Liver (tissue), 3 donors: ENCODE measurements at regions not wholly inside any gene's neighbourhood (a gene's known extent, or its start where the extent isn't known, plus 50 kb on each side); places are given as distances from the start of the nearest gene placed in this dataset.

Source experiments
- ATF3 ChIP-seq: IDR thresholded peaks from 2 replicates; pipeline ENCODE4 v1.6.1; 2016; ENCODE audit warnings: antibody characterized with exemption
- CTCF ChIP-seq: fragments of 150-350 bp; IDR thresholded peaks from 2 replicates; pipeline ENCODE4 v1.5.1; 2017; ENCODE audit warnings: improper control_type of control experiment, low read depth, low read length; ENCODE audit not compliant: missing input control
- EGR1 ChIP-seq, 2 donors: IDR thresholded peaks; 2 replicates each; pipeline ENCODE4 v1.6.1; 2016 to 2018; ENCODE audit warnings: antibody characterized with exemption in 2 of 2, low read depth in 2 of 2
- GABPA ChIP-seq, 2 donors: IDR thresholded peaks in 1 of 2; conservative IDR thresholded peaks in 1 of 2; 2 replicates each; pipeline ENCODE4 v1.6.1; 2016; ENCODE audit warnings: antibody characterized with exemption in 2 of 2, mild to moderate bottlenecking in 1 of 2, moderate library complexity in 1 of 2
- JUND ChIP-seq, 2 donors: IDR thresholded peaks; 2 replicates each; pipeline ENCODE4 v1.6.1; 2016; ENCODE audit warnings: antibody characterized with exemption in 2 of 2
- MAX ChIP-seq: IDR thresholded peaks from 2 replicates; pipeline ENCODE4 v1.6.1; 2016; ENCODE audit warnings: antibody characterized with exemption
- NR2F2 ChIP-seq: IDR thresholded peaks from 2 replicates; pipeline ENCODE4 v1.6.1; 2016; ENCODE audit warnings: antibody characterized with exemption
- RAD21 ChIP-seq, 2 donors: IDR thresholded peaks; 2 replicates each; pipeline ENCODE4 v1.6.1; 2016; ENCODE audit warnings: antibody characterized with exemption in 2 of 2, mild to moderate bottlenecking in 2 of 2
- REST ChIP-seq: IDR thresholded peaks from 2 replicates; pipeline ENCODE4 v1.6.1; 2016; ENCODE audit warnings: antibody characterized with exemption, mild to moderate bottlenecking
- SP1 ChIP-seq: IDR thresholded peaks from 2 replicates; pipeline ENCODE4 v1.6.1; 2018; ENCODE audit warnings: antibody characterized with exemption, mild to moderate bottlenecking
- TAF1 ChIP-seq: conservative IDR thresholded peaks from 2 replicates; pipeline ENCODE4 v1.6.1; 2016; ENCODE audit warnings: antibody characterized with exemption, mild to moderate bottlenecking
- YY1 ChIP-seq: IDR thresholded peaks from 2 replicates; pipeline ENCODE4 v1.6.1; 2016; ENCODE audit warnings: antibody characterized with exemption, mild to moderate bottlenecking
- ZBTB33 ChIP-seq: IDR thresholded peaks from 2 replicates; pipeline ENCODE4 v1.6.1; 2016; ENCODE audit warnings: antibody characterized with exemption
- donor health status: healthy.
- donor health status: healthy.

- TF ChIP-seq ZBTB33 (no peak), CTCF (no peak), ATF3 (no peak), RAD21 (IDR thresholded peaks at IDR 0.05) (no peak), EGR1 (IDR thresholded peaks at IDR 0.05; ENCODE audit: low read depth in 2 of 2) (no peak), JUND (IDR thresholded peaks at IDR 0.05) (no peak), MAX (no peak), TAF1 (no peak), REST (no peak), YY1 (no peak), GABPA (IDR thresholded peaks at IDR 0.05 in 1 of 2, conservative IDR thresholded peaks at IDR 0.05 in 1 of 2) (no peak), NR2F2 (no peak), SP1 (no peak)
Measured at GRCh38 chr18:77884454-77884853, 634.8 kb downstream of the GALR1 start.
